ENCODE measurements at regions not wholly inside any gene's neighbourhood (a gene's known extent, or its start where the extent isn't known, plus 50 kb on each side); places are given as distances from the start of the nearest gene placed in this dataset.

DNA sequence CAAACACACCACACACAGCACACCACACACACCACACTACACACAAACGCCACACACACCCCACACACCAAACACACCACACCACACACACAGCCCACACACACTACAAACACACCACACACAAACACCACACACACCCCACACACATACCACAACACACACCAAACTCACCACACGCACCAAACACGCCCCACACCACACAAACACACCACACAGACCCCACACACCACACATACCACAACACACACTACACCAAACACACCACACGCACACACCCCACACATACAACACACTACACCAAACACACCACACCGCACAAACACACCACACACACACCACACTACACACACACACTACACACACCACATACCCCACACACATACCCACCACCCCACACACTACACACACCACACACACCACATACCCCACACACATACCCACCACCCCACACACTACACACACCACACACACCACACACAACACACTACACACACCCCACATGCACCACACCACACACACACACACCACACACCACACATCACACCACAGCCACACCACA, 151.2 kb downstream of the ERCC6L2 start:
- TF ChIP-seq, protein P1, sequence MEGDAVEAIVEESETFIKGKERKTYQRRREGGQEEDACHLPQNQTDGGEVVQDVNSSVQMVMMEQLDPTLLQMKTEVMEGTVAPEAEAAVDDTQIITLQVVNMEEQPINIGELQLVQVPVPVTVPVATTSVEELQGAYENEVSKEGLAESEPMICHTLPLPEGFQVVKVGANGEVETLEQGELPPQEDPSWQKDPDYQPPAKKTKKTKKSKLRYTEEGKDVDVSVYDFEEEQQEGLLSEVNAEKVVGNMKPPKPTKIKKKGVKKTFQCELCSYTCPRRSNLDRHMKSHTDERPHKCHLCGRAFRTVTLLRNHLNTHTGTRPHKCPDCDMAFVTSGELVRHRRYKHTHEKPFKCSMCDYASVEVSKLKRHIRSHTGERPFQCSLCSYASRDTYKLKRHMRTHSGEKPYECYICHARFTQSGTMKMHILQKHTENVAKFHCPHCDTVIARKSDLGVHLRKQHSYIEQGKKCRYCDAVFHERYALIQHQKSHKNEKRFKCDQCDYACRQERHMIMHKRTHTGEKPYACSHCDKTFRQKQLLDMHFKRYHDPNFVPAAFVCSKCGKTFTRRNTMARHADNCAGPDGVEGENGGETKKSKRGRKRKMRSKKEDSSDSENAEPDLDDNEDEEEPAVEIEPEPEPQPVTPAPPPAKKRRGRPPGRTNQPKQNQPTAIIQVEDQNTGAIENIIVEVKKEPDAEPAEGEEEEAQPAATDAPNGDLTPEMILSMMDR (IDR thresholded peaks at IDR 0.05 in 4 of 5, conservative IDR thresholded peaks at IDR 0.05 in 1 of 5): no peak
- TF ChIP-seq POLR2A (IDR thresholded peaks at IDR 0.05): no peak

Data from gastrocnemius medialis (tissue), 4 donors.